A549 (cell line): ENCODE measurements at regions not wholly inside any gene's neighbourhood (a gene's known extent, or its start where the extent isn't known, plus 50 kb on each side); places are given as distances from the start of the nearest gene placed in this dataset.

ENCODE experiments used
- HMGXB4 ChIP-seq: fragments of 250-450 bp; sonication (Bioruptor Pico); IDR thresholded peaks from 2 replicates; pipeline ENCODE4 v1.5.0; 2021; ENCODE audit warnings: mild to moderate bottlenecking, moderate library complexity, borderline replicate concordance
- POLR2A ChIP-seq: IDR thresholded peaks from 2 replicates; pipeline ENCODE4 v1.6.1; 2012; ENCODE audit warnings: mild to moderate bottlenecking, low read length
- ZFP36 ChIP-seq: fragments of 450-650 bp; IDR thresholded peaks from 2 replicates; pipeline ENCODE4 v1.6.1; 2014; ENCODE audit warnings: borderline replicate concordance; ENCODE audit not compliant: partially characterized antibody

GRCh38 chr11:134622458-134622857 is 210.4 kb upstream of the B3GAT1 start:
- TF ChIP-seq ZFP36 (no peak), POLR2A (no peak), HMGXB4 (CRISPR knock-in tag) (no peak)
